ENCODE measurements at regions not wholly inside any gene's neighbourhood (a gene's known extent, or its start where the extent isn't known, plus 50 kb on each side); places are given as distances from the start of the nearest gene placed in this dataset.

DNA sequence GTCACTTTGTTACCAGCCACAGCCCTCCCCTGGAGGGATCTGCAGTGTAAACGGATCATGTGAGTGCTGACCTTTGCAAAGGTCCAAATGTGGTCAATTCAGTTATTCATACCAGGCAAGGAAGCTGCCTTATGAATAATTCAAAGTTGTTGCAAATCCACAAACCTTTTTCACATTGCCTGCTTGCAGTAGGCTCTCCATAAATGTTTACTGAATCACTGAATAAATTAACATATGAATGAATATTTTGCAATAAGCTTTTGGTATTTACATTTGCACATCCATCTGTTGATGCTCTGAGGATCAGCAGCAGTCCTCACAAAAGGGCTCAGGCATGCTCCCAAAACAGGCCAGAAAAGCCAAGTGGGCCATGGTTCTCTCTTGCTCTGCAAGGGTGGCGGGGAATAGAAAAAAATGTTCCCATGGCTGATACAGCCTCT, 156.8 kb downstream of the VAPA start:
- Histone ChIP-seq H3K36me3 (ENCODE audit: insufficient read depth, low read length) (no peaks in the 10 kb centered on the region), H3K27me3 (ENCODE audit: control insufficient read depth in 1 of 2, insufficient read depth in 2 of 2, low read length in 2 of 2) (no peaks in the 10 kb centered on the region), H3K4me1 (ENCODE audit: insufficient read depth, low read length) (no peaks in the 10 kb centered on the region), H3K27ac (ENCODE audit: low read depth in 1 of 2, low read length in 2 of 2) (no peak overlapping the region), H3K9me3 (ENCODE audit: control insufficient read depth in 1 of 2, insufficient read depth in 1 of 2, low read length in 2 of 2) (no peaks in the 10 kb centered on the region), H3K4me3 (ENCODE audit: low read length) (no peak overlapping the region)
- Mint-ChIP-seq H3K27me3 (peaks cover 2% of the 10 kb centered on the region), H3K4me3 (no peak overlapping the region), H3K27ac (no peak overlapping the region), H3K9me3 (no peaks in the 10 kb centered on the region), H3K36me3 (ENCODE audit: low read depth) (no peaks in the 10 kb centered on the region), H3K4me1 (ENCODE audit: low read depth) (peaks cover 11% of the 10 kb centered on the region)
- no peak for ATAC-seq (ENCODE audit: poor library complexity)
- DNase-seq = no peak
- TF ChIP-seq, protein P1, sequence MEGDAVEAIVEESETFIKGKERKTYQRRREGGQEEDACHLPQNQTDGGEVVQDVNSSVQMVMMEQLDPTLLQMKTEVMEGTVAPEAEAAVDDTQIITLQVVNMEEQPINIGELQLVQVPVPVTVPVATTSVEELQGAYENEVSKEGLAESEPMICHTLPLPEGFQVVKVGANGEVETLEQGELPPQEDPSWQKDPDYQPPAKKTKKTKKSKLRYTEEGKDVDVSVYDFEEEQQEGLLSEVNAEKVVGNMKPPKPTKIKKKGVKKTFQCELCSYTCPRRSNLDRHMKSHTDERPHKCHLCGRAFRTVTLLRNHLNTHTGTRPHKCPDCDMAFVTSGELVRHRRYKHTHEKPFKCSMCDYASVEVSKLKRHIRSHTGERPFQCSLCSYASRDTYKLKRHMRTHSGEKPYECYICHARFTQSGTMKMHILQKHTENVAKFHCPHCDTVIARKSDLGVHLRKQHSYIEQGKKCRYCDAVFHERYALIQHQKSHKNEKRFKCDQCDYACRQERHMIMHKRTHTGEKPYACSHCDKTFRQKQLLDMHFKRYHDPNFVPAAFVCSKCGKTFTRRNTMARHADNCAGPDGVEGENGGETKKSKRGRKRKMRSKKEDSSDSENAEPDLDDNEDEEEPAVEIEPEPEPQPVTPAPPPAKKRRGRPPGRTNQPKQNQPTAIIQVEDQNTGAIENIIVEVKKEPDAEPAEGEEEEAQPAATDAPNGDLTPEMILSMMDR (IDR thresholded peaks at IDR 0.05) = no peak
- ChIA-PET POLR2A (no interaction called here), CTCF (no interaction called here)
- intact Hi-C loops (cut with DNase I, micrococcal nuclease) = no loop called here

DNA sequence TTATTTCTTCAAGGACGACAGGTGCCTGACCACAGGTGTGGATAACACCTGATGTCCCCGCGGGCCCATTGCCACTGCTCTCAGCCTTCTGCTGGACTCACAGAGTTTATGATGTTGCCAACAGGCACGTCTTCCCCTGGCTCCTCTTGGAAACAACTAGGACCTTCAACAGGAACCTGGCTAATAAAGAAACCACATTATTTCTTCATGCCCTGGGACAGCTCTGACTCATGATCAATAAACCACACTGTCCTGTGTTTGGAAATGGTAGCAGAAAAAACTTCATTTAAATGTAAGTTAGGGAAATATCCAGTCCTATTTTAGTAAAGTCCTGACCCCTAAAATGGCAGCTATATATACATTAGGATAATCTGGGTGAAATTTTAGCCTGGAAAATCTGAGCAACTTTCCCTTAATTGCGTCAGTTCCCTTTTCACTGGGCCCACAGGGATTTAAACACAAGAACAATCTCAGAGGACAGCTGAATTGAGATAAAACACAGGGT, 158.9 kb downstream of the VAPA start:
- Histone ChIP-seq H3K4me3 (ENCODE audit: low read length) (no peak overlapping the region), H3K4me1 (ENCODE audit: insufficient read depth, low read length) (no peaks in the 10 kb centered on the region), H3K9me3 (ENCODE audit: control insufficient read depth in 1 of 2, insufficient read depth in 1 of 2, low read length in 2 of 2) (no peaks in the 10 kb centered on the region), H3K36me3 (ENCODE audit: insufficient read depth, low read length) (no peaks in the 10 kb centered on the region), H3K27me3 (ENCODE audit: control insufficient read depth in 1 of 2, insufficient read depth in 2 of 2, low read length in 2 of 2) (no peaks in the 10 kb centered on the region), H3K27ac (ENCODE audit: low read depth in 1 of 2, low read length in 2 of 2) (no peak overlapping the region)
- H3K4me1 Mint-ChIP-seq (ENCODE audit: low read depth) = peaks cover 11% of the 10 kb centered on the region
- H3K4me3 Mint-ChIP-seq = no peak overlapping the region
- no peaks in the 10 kb centered on the region for H3K9me3 Mint-ChIP-seq
- intact Hi-C loops (cut with DNase I, micrococcal nuclease) = no loop called here
- no peak overlapping the region for H3K27ac Mint-ChIP-seq
- H3K36me3 Mint-ChIP-seq (ENCODE audit: low read depth) = no peaks in the 10 kb centered on the region
- TF ChIP-seq, protein P1 (IDR thresholded peaks at IDR 0.05) = no peak
- DNase-seq (peak in 2 of 14 experiments; percentile 37 to 41), ATAC-seq (ENCODE audit: poor library complexity) (no peak)
- POLR2A ChIA-PET = no interaction called here
- CTCF ChIA-PET = no interaction called here
- no peaks in the 10 kb centered on the region for H3K27me3 Mint-ChIP-seq

DNA sequence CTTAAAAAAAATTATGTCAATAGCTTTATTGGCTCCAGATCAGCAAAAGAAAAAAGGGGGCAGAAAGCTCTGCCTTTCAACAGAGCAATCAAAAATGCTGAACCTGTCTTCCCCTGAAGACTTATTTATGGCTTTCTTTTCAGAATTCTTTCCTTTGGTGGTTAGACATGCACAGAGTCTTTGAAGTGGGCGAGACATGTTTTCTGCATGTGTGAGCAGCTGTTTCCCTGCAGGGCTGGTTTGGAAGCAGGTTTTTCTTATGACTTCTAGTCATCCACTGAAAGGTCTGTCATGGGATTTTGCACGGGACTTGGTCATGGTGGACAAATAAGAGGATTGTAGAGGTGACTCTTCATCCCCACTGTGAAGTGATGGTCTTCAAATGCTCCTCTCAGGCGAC, 160.3 kb downstream of the VAPA start:
- Histone ChIP-seq H3K4me1 (ENCODE audit: insufficient read depth, low read length) (no peaks in the 10 kb centered on the region), H3K9me3 (ENCODE audit: control insufficient read depth in 1 of 2, insufficient read depth in 1 of 2, low read length in 2 of 2) (no peaks in the 10 kb centered on the region), H3K36me3 (ENCODE audit: insufficient read depth, low read length) (no peaks in the 10 kb centered on the region), H3K4me3 (ENCODE audit: low read length) (no peak overlapping the region), H3K27me3 (ENCODE audit: control insufficient read depth in 1 of 2, insufficient read depth in 2 of 2, low read length in 2 of 2) (no peaks in the 10 kb centered on the region), H3K27ac (ENCODE audit: low read depth in 1 of 2, low read length in 2 of 2) (no peak overlapping the region)
- ChIA-PET POLR2A (no interaction called here), CTCF (no interaction called here)
- DNase-seq (no peak), ATAC-seq (ENCODE audit: poor library complexity) (no peak)
- H3K27ac Mint-ChIP-seq = no peak overlapping the region
- intact Hi-C loops (cut with DNase I, micrococcal nuclease) = no loop called here
- H3K27me3 Mint-ChIP-seq = no peaks in the 10 kb centered on the region
- TF ChIP-seq, protein P1 (IDR thresholded peaks at IDR 0.05) = no peak
- no peak overlapping the region for H3K4me3 Mint-ChIP-seq
- H3K4me1 Mint-ChIP-seq (ENCODE audit: low read depth) = peaks cover 11% of the 10 kb centered on the region
- H3K9me3 Mint-ChIP-seq = no peaks in the 10 kb centered on the region
- no peaks in the 10 kb centered on the region for H3K36me3 Mint-ChIP-seq (ENCODE audit: low read depth)
